ENCODE measurements at regions not wholly inside any gene's neighbourhood (a gene's known extent, or its start where the extent isn't known, plus 50 kb on each side); places are given as distances from the start of the nearest gene placed in this dataset.

DNA sequence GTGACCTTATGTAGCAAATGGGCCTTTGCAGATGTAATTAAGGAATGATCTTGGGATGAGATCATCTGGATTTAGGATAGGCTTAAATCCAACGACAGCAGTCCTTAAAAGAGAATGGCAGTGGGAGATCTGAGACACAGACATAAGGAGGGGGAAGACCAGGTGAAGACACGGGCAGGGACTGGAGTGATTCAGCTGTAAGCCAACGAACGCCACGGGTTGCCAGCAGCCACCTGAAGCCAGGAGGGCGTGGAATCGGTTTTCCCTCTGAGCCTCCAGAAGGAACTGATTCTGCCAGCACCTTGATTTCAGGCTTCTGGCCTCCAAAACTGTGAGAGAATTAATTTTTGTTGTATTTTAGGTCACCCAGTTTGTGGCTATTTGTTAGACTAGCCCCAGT, 218.6 kb upstream of the ANKRD55 start:
- DNase-seq (no peak), ATAC-seq (no peak)
- Mint-ChIP-seq H3K4me3 (no peak overlapping the region), H3K27me3 (ENCODE audit: low read depth) (no peaks in the 10 kb centered on the region), H3K4me1 (ENCODE audit: low read depth) (no peaks in the 10 kb centered on the region), H3K36me3 (ENCODE audit: insufficient read depth) (no peaks in the 10 kb centered on the region), H3K9me3 (no peaks in the 10 kb centered on the region)

DNA sequence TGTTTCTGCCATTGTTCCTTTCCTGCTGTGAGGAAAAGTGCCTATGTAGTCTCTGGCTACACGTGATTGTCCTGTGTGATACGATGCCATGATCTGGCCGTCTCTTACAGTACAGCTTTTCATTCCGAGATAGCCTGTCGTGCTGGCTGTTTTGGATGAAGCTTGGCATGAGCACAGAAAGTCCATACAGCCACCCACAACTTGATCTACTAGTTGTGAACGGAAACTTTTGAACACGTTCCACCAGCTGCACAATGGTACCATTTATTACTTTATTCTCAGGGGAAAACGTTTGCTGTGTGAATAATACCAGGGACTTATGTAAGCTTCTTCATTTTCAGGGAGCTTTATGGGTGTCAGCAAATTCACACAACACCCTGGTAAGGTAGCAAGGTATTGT, 217.6 kb upstream of the ANKRD55 start:
- ATAC-seq (no peak), DNase-seq (no peak)
- H3K36me3 Mint-ChIP-seq (ENCODE audit: insufficient read depth) = no peaks in the 10 kb centered on the region
- H3K9me3 Mint-ChIP-seq = no peaks in the 10 kb centered on the region
- no peaks in the 10 kb centered on the region for H3K4me1 Mint-ChIP-seq (ENCODE audit: low read depth)
- no peak overlapping the region for H3K4me3 Mint-ChIP-seq
- H3K27me3 Mint-ChIP-seq (ENCODE audit: low read depth) = no peaks in the 10 kb centered on the region

DNA sequence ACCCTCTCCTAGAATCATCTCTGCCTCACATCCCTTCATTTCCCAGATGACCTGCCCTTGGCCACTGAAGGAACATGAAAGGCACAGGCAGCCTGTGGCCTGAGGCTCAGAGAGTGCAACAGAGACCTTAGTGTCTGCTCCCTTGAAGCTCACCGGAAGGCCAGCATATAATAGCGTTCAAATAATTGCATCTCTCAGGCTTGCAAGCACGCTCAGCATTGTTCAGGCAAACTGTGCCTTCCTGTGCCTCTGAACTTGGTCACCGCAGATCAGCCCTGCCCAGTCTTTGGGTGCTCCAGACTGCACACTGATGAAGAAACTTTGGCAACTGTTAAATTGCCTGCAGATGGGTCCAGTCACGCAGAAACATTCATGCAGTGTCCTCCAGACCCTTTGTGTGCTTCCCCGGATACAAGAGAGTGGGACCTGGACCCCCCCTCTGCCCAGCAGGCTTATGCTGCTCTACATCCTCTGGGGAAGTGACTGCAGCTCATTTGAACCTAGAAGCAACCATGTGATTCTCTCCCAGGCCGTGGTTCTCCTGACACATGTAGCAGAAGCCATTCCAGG, 216.0 kb upstream of the ANKRD55 start:
- Mint-ChIP-seq H3K4me1 (ENCODE audit: low read depth) (no peaks in the 10 kb centered on the region), H3K27me3 (ENCODE audit: low read depth) (no peaks in the 10 kb centered on the region), H3K9me3 (no peaks in the 10 kb centered on the region), H3K4me3 (no peak overlapping the region), H3K36me3 (ENCODE audit: insufficient read depth) (no peaks in the 10 kb centered on the region)
- ATAC-seq (no peak), DNase-seq (no peak)

DNA sequence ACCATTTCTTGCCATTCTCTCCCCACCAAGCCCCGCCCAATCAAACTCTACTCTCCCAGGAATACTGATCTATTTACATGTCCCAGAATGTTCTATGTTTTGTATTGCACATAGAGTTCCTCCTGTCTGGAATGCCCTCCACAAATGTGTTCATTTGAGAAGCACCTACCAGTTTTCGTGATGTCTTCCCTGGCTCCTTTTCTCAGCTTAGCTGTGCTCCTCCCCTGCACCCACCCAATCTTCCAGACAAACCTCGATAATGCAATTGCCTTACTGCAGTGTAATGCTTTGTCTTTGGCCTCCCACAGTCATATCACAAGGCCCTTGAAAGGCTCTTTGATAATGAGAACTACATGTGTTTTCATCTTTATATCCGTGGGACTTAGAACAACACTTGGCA, 214.5 kb upstream of the ANKRD55 start:
- Mint-ChIP-seq H3K4me1 (ENCODE audit: low read depth) (no peaks in the 10 kb centered on the region), H3K9me3 (no peaks in the 10 kb centered on the region), H3K36me3 (ENCODE audit: insufficient read depth) (no peaks in the 10 kb centered on the region), H3K4me3 (no peak overlapping the region), H3K27me3 (ENCODE audit: low read depth) (no peaks in the 10 kb centered on the region)
- ATAC-seq (no peak), DNase-seq (no peak)

DNA sequence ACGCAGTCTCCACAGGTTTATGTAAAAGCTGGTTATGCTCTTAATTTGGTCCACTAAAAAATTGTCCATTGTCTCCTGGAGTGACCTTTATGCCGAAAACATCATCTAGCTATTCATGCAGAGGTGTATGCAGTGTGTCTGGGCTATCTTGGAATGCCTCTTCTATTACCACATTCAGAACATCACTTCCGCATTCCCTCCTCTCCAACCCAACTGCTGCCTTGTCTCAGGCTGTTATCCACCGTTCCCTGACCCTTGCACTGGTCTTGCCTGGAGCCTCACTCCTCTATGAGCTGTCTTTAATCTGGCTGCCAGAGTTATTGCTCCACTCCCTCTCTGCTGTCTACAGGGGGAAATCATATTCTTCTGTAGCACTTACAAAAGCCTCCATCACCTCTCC, 214.1 kb upstream of the ANKRD55 start:
- Mint-ChIP-seq H3K36me3 (ENCODE audit: insufficient read depth) (no peaks in the 10 kb centered on the region), H3K9me3 (no peaks in the 10 kb centered on the region), H3K4me3 (no peak overlapping the region), H3K4me1 (ENCODE audit: low read depth) (no peaks in the 10 kb centered on the region), H3K27me3 (ENCODE audit: low read depth) (no peaks in the 10 kb centered on the region)
- no peak for DNase-seq
- ATAC-seq = no peak

DNA sequence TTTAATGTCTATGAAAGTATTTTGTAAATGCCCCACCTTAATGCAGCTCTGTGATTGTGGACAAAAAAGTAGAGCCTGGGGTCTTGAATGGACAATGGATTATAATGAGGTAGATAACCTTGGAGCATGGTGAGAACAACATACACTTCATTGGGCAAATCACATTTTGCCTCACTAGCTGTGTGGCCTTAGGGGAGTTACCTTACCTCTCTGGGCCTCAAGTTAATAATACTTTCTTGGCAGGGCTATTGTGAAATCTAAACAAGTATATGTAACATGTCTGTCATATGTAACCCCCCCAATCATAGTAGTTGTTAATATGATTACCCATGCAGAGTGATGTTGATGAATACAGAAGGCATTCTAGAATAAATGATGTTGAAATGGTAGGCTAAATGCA, 213.6 kb upstream of the ANKRD55 start:
- no peaks in the 10 kb centered on the region for H3K27me3 Mint-ChIP-seq (ENCODE audit: low read depth)
- no peaks in the 10 kb centered on the region for H3K9me3 Mint-ChIP-seq

DNA sequence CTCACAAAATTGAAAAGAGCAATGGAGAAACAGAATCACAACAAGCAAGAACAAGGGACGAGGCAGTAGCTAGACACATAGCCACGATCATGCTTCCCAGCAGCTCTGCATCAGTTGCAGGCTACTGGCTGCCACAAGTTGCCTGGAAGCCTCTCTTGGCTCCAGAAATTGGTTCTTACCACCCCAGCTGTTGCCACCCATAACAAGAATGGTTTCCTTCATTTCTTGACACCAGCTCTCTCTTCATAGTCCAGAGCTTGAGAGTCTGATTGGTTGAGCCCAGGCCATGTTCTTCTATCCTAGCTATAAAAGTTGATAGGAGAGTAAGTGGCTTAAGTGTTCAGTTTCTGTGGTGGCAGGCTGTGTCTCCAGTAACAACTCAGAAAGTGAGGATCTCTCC, 210.7 kb upstream of the ANKRD55 start:
- no peak for ATAC-seq
- Mint-ChIP-seq H3K9me3 (no peaks in the 10 kb centered on the region), H3K4me1 (ENCODE audit: low read depth) (no peaks in the 10 kb centered on the region), H3K36me3 (ENCODE audit: insufficient read depth) (no peaks in the 10 kb centered on the region), H3K4me3 (no peak overlapping the region), H3K27me3 (ENCODE audit: low read depth) (no peaks in the 10 kb centered on the region)
- DNase-seq = no peak

More for the DNA sequence above, 213.6 kb upstream of the ANKRD55 start:
- H3K4me1 Mint-ChIP-seq (ENCODE audit: low read depth) = no peaks in the 10 kb centered on the region
- no peak for DNase-seq
- ATAC-seq = no peak
- no peaks in the 10 kb centered on the region for H3K36me3 Mint-ChIP-seq (ENCODE audit: insufficient read depth)
- H3K4me3 Mint-ChIP-seq = no peak overlapping the region

DNA sequence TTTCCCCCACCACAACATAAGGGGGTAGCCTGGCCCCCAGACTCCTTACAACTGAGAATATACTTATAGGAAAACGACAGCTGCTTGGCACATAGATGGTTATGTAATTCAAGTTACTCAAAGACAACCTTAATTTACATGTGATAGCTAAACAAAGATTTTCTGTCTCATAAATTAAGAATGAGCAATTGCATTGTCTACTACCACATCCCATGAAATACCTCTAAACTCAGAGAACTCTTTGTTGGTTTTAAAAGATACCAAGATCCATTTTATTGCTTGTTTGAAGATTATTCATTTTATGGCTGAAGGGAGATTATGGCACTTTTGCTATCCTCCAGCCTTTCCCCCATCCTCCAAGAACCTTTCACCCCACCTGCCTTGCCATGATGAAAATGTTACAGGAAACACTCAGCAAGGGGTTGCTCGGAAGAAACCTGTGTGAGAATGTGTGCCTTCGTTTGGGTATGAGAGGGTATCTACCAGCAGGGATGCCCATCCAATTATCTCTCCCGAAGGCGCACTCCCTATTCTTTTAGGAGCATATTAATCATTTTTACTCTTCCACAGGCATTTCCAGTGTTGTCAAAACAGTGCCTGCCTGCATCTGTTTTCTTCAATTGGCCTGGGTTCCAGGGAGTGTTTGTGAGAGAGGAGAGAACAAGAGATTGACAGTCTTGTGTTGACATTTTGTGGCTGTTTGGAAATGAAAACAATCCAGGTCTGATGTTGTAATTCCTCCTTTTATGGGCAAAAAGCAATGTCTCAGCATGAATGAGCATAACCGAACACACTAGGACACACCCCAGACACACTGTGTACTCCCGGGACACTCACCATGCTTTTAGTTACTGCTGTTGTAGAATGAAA, 208.0 kb upstream of the ANKRD55 start:
- no peaks in the 10 kb centered on the region for H3K27me3 Mint-ChIP-seq (ENCODE audit: low read depth)
- H3K9me3 Mint-ChIP-seq = no peaks in the 10 kb centered on the region
- DNase-seq = no peak
- no peak for ATAC-seq
- H3K4me3 Mint-ChIP-seq = no peak overlapping the region
- H3K36me3 Mint-ChIP-seq (ENCODE audit: insufficient read depth) = no peaks in the 10 kb centered on the region
- no peaks in the 10 kb centered on the region for H3K4me1 Mint-ChIP-seq (ENCODE audit: low read depth)

DNA sequence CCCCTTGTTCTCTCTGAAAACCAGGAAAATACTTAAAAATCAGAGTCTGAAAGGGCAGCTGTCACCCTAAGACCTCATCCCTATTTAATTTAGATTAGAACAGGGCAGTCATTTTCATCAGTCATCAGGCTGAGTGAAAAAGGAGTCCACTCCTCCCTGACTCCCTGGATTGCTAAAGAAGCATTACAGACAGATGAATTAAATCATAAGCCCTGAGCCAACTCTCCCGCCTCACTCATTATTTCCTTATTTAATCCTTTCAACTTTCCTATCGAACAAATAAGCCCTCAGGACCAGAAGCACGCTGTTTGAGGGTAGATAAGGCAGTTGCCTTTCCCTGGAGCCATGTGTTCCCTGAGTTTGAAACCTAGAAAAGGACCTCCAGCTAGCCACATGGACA, 201.9 kb upstream of the ANKRD55 start:
- DNase-seq = no peak
- Mint-ChIP-seq H3K36me3 (ENCODE audit: insufficient read depth) (no peaks in the 10 kb centered on the region), H3K9me3 (peaks cover 4% of the 10 kb centered on the region), H3K27me3 (ENCODE audit: low read depth) (no peaks in the 10 kb centered on the region), H3K4me3 (no peak overlapping the region), H3K4me1 (ENCODE audit: low read depth) (no peaks in the 10 kb centered on the region)
- no peak for ATAC-seq

DNA sequence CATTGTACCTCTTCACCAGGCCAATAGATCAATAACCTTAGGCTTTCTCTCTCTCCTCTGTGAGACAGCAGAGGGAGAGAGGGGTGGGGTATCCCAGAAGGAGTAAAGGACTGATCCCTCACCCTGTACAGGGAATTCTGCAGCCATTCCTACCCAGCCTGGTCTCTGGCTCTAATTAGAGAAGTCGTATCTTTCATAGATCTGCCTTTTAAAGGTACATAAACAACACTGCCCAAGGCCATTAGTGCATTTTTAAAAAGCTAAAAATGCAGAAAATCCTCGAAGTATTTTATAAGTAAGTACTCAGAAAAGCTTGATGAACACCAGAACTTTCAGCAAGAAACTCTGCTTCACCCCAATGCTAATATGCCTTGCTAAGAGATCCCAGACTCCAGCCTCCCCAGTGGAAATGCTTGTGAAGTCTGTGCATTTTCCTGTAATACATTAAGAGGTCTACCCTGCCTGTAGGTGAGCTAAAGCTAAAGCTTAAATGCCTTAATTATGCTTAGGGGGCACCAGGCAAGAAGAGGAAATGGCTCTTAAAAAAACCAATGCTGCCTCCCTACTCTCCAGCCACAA, 200.0 kb upstream of the ANKRD55 start:
- ATAC-seq = no peak
- Mint-ChIP-seq H3K4me1 (ENCODE audit: low read depth) (no peaks in the 10 kb centered on the region), H3K9me3 (peaks cover 4% of the 10 kb centered on the region), H3K4me3 (no peak overlapping the region), H3K27me3 (ENCODE audit: low read depth) (no peaks in the 10 kb centered on the region), H3K36me3 (ENCODE audit: insufficient read depth) (no peaks in the 10 kb centered on the region)
- no peak for DNase-seq

DNA sequence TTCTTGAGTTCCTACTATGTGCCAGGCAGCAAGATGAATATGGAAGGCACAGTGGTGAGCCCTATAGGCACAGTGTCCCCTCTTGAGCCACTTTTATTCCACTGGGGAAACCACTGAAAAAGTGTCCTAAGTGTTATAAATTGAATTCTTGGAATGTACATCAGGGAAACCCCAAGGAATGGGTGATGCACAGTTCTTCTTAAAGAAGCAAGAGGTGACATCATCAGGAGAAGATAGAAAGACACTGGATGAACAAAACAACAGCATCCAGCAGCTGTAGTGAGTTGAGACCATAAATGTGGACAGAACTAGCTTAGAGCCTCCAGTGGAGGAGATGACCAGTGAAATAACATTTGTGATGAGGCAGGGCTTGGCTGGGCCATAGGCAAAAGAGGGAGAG, 199.2 kb upstream of the ANKRD55 start:
- peaks cover 4% of the 10 kb centered on the region for H3K9me3 Mint-ChIP-seq
- ATAC-seq (no peak), DNase-seq (no peak)
- no peaks in the 10 kb centered on the region for H3K27me3 Mint-ChIP-seq (ENCODE audit: low read depth)
- H3K4me3 Mint-ChIP-seq = no peak overlapping the region
- H3K36me3 Mint-ChIP-seq (ENCODE audit: insufficient read depth) = no peaks in the 10 kb centered on the region
- no peaks in the 10 kb centered on the region for H3K4me1 Mint-ChIP-seq (ENCODE audit: low read depth)

DNA sequence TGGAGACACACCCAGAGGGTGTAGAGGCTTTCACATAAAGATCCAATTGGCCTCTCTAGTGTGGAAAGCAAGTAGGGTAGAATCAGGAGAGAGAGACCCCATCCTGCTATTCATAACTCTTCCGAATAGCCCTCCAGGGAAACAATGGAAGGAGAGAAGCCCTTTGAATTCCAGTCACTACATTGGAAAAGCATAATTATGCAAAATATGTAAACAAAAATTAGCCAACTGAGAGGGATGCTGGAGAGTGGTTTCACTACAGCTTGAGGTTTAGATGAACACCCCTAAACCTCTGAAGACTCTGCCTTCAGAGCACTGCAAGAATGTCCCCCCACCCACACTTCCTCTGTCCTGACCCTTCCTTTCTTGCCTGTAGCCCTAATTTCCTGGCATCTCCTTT, 197.3 kb upstream of the ANKRD55 start:
- peaks cover 4% of the 10 kb centered on the region for H3K9me3 Mint-ChIP-seq
- no peak for DNase-seq

DNA sequence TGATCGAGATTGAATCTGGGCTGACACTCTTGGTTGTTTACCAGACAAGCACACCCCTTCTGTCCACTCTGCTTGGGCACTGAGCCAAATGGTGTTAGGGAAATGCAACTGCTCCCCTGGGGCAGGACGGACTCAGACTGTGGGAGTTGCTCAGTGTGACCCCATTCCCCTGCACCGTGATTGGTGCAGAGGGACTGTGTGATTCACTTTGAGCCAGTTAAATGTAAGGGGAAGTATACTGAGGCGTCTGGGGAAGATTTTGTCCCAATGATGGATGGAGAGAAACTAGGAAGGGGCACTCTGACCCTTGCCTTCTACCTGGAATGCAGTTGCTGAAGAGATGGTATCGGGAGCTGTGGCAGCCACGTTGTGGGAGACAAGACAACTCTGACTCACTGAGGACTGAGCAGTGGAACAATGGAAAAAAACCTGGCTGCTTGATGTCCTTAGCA, 196.0 kb upstream of the ANKRD55 start:
- DNase-seq = no peak
- no peaks in the 10 kb centered on the region for H3K36me3 Mint-ChIP-seq (ENCODE audit: insufficient read depth)
- no peaks in the 10 kb centered on the region for H3K27me3 Mint-ChIP-seq (ENCODE audit: low read depth)
- H3K4me3 Mint-ChIP-seq = no peak overlapping the region
- no peaks in the 10 kb centered on the region for H3K4me1 Mint-ChIP-seq (ENCODE audit: low read depth)
- no peak for ATAC-seq
- H3K9me3 Mint-ChIP-seq = peaks cover 8% of the 10 kb centered on the region

More for the DNA sequence above, 197.3 kb upstream of the ANKRD55 start:
- no peak overlapping the region for H3K4me3 Mint-ChIP-seq
- H3K4me1 Mint-ChIP-seq (ENCODE audit: low read depth) = no peaks in the 10 kb centered on the region
- ATAC-seq = no peak
- H3K36me3 Mint-ChIP-seq (ENCODE audit: insufficient read depth) = no peaks in the 10 kb centered on the region
- H3K27me3 Mint-ChIP-seq (ENCODE audit: low read depth) = no peaks in the 10 kb centered on the region

DNA sequence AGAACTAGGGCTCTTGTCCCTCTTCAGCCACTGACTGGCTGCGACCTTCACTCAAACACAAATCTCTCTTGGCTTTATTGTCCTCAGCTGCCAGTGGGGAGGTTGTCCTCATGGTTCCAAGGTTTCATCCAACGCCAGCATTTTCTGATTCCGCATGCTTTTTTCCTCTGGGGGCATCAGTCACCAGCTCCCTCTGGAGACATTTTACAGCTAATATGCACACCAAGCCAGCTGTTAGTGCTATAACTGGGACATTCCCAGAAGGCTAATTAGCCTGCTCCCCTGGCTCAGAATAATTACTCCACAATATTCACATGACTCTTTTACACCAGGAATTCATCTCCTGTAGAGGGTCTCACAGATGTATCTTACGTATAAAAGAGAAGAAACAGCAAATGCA, 193.6 kb upstream of the ANKRD55 start:
- Mint-ChIP-seq H3K27me3 (ENCODE audit: low read depth) (no peaks in the 10 kb centered on the region), H3K9me3 (peaks cover 8% of the 10 kb centered on the region), H3K4me1 (ENCODE audit: low read depth) (no peaks in the 10 kb centered on the region), H3K36me3 (ENCODE audit: insufficient read depth) (no peaks in the 10 kb centered on the region), H3K4me3 (no peak overlapping the region)
- ATAC-seq (no peak), DNase-seq (no peak)

All from activated T-cell treated with anti-CD3 and anti-CD28 coated beads, Interleukin-2, amount 50 U/mL, for 4 hours (primary cell).